Left ventricle myocardium inferior (tissue), 1 donor: ENCODE measurements at regions not wholly inside any gene's neighbourhood (a gene's known extent, or its start where the extent isn't known, plus 50 kb on each side); places are given as distances from the start of the nearest gene placed in this dataset.

Source experiments
- DNase-seq: peaks from one replicate; pipeline ENCODE4 v3.0.0-alpha.2; 2020
- H3K27ac ChIP-seq: fragments of 200-600 bp; replicated peaks from 2 replicates; pipeline ENCODE4 v1.8.0; 2021
- H3K27me3 ChIP-seq: fragments of 200-600 bp; 2 replicates; pipeline ENCODE4 v1.8.0; 2021; ENCODE audit warnings: low read depth
- H3K36me3 ChIP-seq: fragments of 200-600 bp; 2 replicates; pipeline ENCODE4 v1.8.0; 2021
- H3K4me1 ChIP-seq: fragments of 200-600 bp; 2 replicates; pipeline ENCODE4 v1.8.0; 2021
- H3K4me3 ChIP-seq: fragments of 200-600 bp; 2 replicates; pipeline ENCODE4 v1.8.0; 2021; ENCODE audit warnings: mild to moderate bottlenecking, moderate library complexity
- H3K9me3 ChIP-seq: fragments of 200-600 bp; replicated peaks from 2 replicates; pipeline ENCODE4 v1.8.0; 2021
- CTCF ChIP-seq: fragments of 200-600 bp; IDR thresholded peaks from 2 replicates; pipeline ENCODE4 v1.8.0; 2021; ENCODE audit warnings: antibody characterized with exemption, mild to moderate bottlenecking, borderline replicate concordance
- intact Hi-C: fragments of 100-400 bp; cut with micrococcal nuclease; formaldehyde crosslinking; loops from one replicate; pipeline ENCODE4 v1.11.0; 2022
- donor health status: DM: no; HTN: yes; CAD: no; lungs with severe emphysema.

GRCh38 chr10:121300723-121301122 lies 297.5 kb downstream of the FGFR2 start:
- Histone ChIP-seq H3K27me3 (peaks cover 10% of the 10 kb centered on the region), H3K4me1 (peaks cover 11% of the 10 kb centered on the region), H3K9me3 (no peaks in the 10 kb centered on the region), H3K4me3 (no peak overlapping the region), H3K36me3 (no peaks in the 10 kb centered on the region), H3K27ac (no peak overlapping the region)
- intact Hi-C loops = no loop called here
- no peak for DNase-seq
- TF ChIP-seq CTCF = no peak

GRCh38 chr10:121302541-121303180 lies 295.6 kb downstream of the FGFR2 start:
- DNase-seq = no peak
- intact Hi-C loops = no loop called here
- Histone ChIP-seq H3K4me1 (no peaks in the 10 kb centered on the region), H3K9me3 (no peaks in the 10 kb centered on the region), H3K27me3 (peaks cover 19% of the 10 kb centered on the region), H3K4me3 (no peak overlapping the region), H3K27ac (no peak overlapping the region), H3K36me3 (no peaks in the 10 kb centered on the region)
- no peak for TF ChIP-seq CTCF

GRCh38 chr10:121303287-121303890 lies 294.9 kb downstream of the FGFR2 start:
- H3K4me3 ChIP-seq = no peak overlapping the region
- no peak for TF ChIP-seq CTCF
- no peak overlapping the region for H3K27ac ChIP-seq
- intact Hi-C loops = no loop called here
- DNase-seq = no peak
- H3K27me3 ChIP-seq = peaks cover 23% of the 10 kb centered on the region
- no peaks in the 10 kb centered on the region for H3K36me3 ChIP-seq
- H3K9me3 ChIP-seq = no peaks in the 10 kb centered on the region
- H3K4me1 ChIP-seq = no peaks in the 10 kb centered on the region

GRCh38 chr10:121305066-121305465 lies 293.2 kb downstream of the FGFR2 start:
- Histone ChIP-seq H3K9me3 (no peaks in the 10 kb centered on the region), H3K4me3 (no peak overlapping the region), H3K4me1 (no peaks in the 10 kb centered on the region), H3K36me3 (no peaks in the 10 kb centered on the region), H3K27ac (no peak overlapping the region), H3K27me3 (peaks cover 27% of the 10 kb centered on the region)
- TF ChIP-seq CTCF = no peak
- no peak for DNase-seq
- intact Hi-C loops = no loop called here

- Histone ChIP-seq H3K36me3 (no peaks in the 10 kb centered on the region), H3K4me1 (no peaks in the 10 kb centered on the region), H3K9me3 (no peaks in the 10 kb centered on the region), H3K27ac (no peak overlapping the region), H3K27me3 (peaks cover 32% of the 10 kb centered on the region), H3K4me3 (no peak overlapping the region)
- no peak for TF ChIP-seq CTCF
- intact Hi-C loops = no loop called here
- no peak for DNase-seq
These were observed 292.0 kb downstream of the FGFR2 start for GRCh38 chr10:121306159-121306673.
